Trophoblast cell (in vitro differentiated cells and primary cell): ENCODE measurements at regions not wholly inside any gene's neighbourhood (a gene's known extent, or its start where the extent isn't known, plus 50 kb on each side); places are given as distances from the start of the nearest gene placed in this dataset.
"Not testable (repeated sequence)": the region's sequence is repeated elsewhere in the genome, so short reads cannot be mapped to it uniquely, and the experiment has no call there.

Experiments
- DNase-seq, 2 donors: peaks; one replicate each; pipeline ENCODE4 v3.0.0-alpha.2; 2016
- H2AFZ ChIP-seq: 2 replicates; pipeline ENCODE4 v1.6.1; 2013; ENCODE audit warnings: low read length, moderate library complexity, mild to moderate bottlenecking; ENCODE audit not compliant: insufficient read depth, poor library complexity
- H2AK5ac ChIP-seq: 2 replicates; pipeline ENCODE4 v1.6.1; 2013; ENCODE audit warnings: mild to moderate bottlenecking, low read length
- H2BK120ac ChIP-seq: 2 replicates; pipeline ENCODE4 v1.6.1; 2013; ENCODE audit warnings: low read length, mild to moderate bottlenecking, moderate library complexity; ENCODE audit not compliant: insufficient read depth, poor library complexity
- H2BK12ac ChIP-seq: 2 replicates; pipeline ENCODE4 v1.6.1; 2013; ENCODE audit warnings: mild to moderate bottlenecking, low read length, moderate library complexity
- H2BK5ac ChIP-seq: 2 replicates; pipeline ENCODE4 v1.6.1; 2013; ENCODE audit warnings: low read length, low read depth, moderate library complexity, mild to moderate bottlenecking; ENCODE audit not compliant: poor library complexity
- H3K14ac ChIP-seq: 2 replicates; pipeline ENCODE4 v1.6.1; 2013; ENCODE audit warnings: mild to moderate bottlenecking, low read length
- H3K18ac ChIP-seq: 2 replicates; pipeline ENCODE4 v1.6.1; 2013; ENCODE audit warnings: mild to moderate bottlenecking, low read length
- H3K23ac ChIP-seq: 2 replicates; pipeline ENCODE4 v1.6.1; 2013; ENCODE audit warnings: low read length
- H3K27ac ChIP-seq: 2 replicates; pipeline ENCODE4 v1.5.1; 2013; ENCODE audit warnings: low read depth, mild to moderate bottlenecking, inconsistent platforms, low read length, moderate library complexity
- H3K27me3 ChIP-seq: 2 replicates; pipeline ENCODE4 v1.6.1; 2013; ENCODE audit warnings: inconsistent platforms, mild to moderate bottlenecking, low read length, moderate library complexity; ENCODE audit not compliant: insufficient read depth
- H3K36me3 ChIP-seq, 2 experiments: 1 replicate in 1 of 2; 2 replicates in 1 of 2; pipeline ENCODE4 v1.6.1; 2013; ENCODE audit warnings: low read length in 2 of 2, mild to moderate bottlenecking in 2 of 2, moderate library complexity in 1 of 2; ENCODE audit not compliant: insufficient read depth in 2 of 2, control insufficient read depth in 1 of 2
- H3K4ac ChIP-seq: 2 replicates; pipeline ENCODE4 v1.6.1; 2013; ENCODE audit warnings: low read depth, mild to moderate bottlenecking, low read length, moderate library complexity
- H3K4me1 ChIP-seq, 2 experiments: 1 replicate in 1 of 2; 2 replicates in 1 of 2; pipeline ENCODE4 v1.6.1; 2013; ENCODE audit warnings: low read length in 2 of 2, mild to moderate bottlenecking in 2 of 2, moderate library complexity in 1 of 2; ENCODE audit not compliant: insufficient read depth in 2 of 2, control insufficient read depth in 1 of 2
- H3K4me2 ChIP-seq: 2 replicates; pipeline ENCODE4 v1.6.1; 2013; ENCODE audit warnings: inconsistent platforms, mild to moderate bottlenecking, low read length, moderate library complexity
- H3K4me3 ChIP-seq: 2 replicates; pipeline ENCODE4 v1.5.1; 2013; ENCODE audit warnings: mild to moderate bottlenecking, low read depth, low read length, inconsistent platforms
- H3K79me1 ChIP-seq: one replicate; pipeline ENCODE4 v1.6.1; 2013; ENCODE audit warnings: low read length
- H3K79me2 ChIP-seq: 2 replicates; pipeline ENCODE4 v1.6.1; 2013; ENCODE audit warnings: low read length, mild to moderate bottlenecking; ENCODE audit not compliant: control insufficient read depth, insufficient read depth, poor library complexity
- H3K9ac ChIP-seq: 2 replicates; pipeline ENCODE4 v1.6.1; 2013; ENCODE audit warnings: mild to moderate bottlenecking, low read length
- H3K9me3 ChIP-seq: 2 replicates; pipeline ENCODE4 v1.6.1; 2013; ENCODE audit warnings: low read depth, mild to moderate bottlenecking, control low read depth, inconsistent platforms, low read length; ENCODE audit not compliant: insufficient read depth
- H4K12ac ChIP-seq: 2 replicates; pipeline ENCODE4 v1.6.1; 2013; ENCODE audit warnings: low read depth, mild to moderate bottlenecking, low read length, moderate library complexity
- H4K8ac ChIP-seq: 2 replicates; pipeline ENCODE4 v1.6.1; 2013; ENCODE audit warnings: low read depth, mild to moderate bottlenecking, low read length, moderate library complexity
- H4K91ac ChIP-seq: one replicate; pipeline ENCODE4 v1.6.1; 2013; ENCODE audit warnings: low read depth, mild to moderate bottlenecking, low read length, moderate library complexity
- WGBS: extraction: QIAGEN DNeasy Blood & Tissue Kit; methylation state at CpG from one replicate; pipeline ENCODE4 v1.1.7; 2013; ENCODE audit warnings: missing lambda C conversion rate; ENCODE audit not compliant: insufficient read length, insufficient coverage; ENCODE audit errors: extremely low coverage; 5-methylcytosine and 5-hydroxymethylcytosine counted together

DNA sequence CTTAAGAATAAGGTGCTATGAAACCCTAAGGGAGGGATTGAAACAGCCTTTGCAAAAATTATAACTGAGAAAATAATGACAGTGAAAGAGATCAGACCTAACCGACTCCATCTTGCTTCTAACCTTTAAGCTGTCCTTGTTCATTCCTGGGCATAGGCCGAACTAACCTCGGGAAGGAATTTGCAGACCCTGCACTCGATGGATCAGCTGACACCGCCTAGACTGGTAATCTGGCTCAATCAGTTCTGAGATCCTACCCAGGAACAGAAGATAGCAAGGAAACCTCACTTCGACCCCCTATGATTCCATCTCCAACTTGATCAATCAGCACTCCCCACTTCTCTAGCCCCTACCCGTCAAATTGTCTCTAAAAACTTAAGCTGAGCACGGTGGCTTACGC is 66.6 kb upstream of the GOLGA6L6 start:
- H3K18ac ChIP-seq, DNase-seq, H3K4me2 ChIP-seq, H4K91ac ChIP-seq, H3K23ac ChIP-seq, H3K4me1 ChIP-seq, H3K14ac ChIP-seq, H3K79me2 ChIP-seq, H2AK5ac ChIP-seq, H4K8ac ChIP-seq, H3K27me3 ChIP-seq, H4K12ac ChIP-seq, H3K9me3 ChIP-seq, H2AFZ ChIP-seq, H2BK5ac ChIP-seq, H2BK12ac ChIP-seq, H3K36me3 ChIP-seq, H3K27ac ChIP-seq, H3K4me3 ChIP-seq, H3K79me1 ChIP-seq, H2BK120ac ChIP-seq, H3K4ac ChIP-seq, H3K9ac ChIP-seq: not testable (repeated sequence)
- WGBS: no CpG with 5 or more reads among the region's 9 CpGs

DNA sequence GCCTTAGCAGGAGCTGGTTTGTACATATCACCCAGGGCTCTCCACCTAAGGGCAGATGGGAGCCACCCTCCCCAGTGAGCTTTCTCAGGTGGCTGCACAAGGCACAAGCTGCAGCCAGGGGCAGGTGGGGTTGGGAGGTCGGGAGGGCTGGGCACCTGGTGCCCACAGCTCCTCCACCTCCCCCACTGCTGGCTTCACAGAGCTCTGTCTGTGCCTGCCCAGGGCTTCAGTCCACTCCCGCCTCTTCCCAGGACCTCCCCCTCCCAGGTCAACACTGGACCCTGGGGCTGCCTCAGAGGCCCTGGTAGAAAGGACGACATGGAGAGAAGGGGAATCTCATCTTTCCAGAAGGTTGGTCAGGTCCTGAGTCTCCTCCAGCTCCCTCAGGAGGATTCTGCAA is 55.6 kb upstream of the GOLGA6L6 start:
- no CpG with 5 or more reads among the region's 3 CpGs for WGBS

DNA sequence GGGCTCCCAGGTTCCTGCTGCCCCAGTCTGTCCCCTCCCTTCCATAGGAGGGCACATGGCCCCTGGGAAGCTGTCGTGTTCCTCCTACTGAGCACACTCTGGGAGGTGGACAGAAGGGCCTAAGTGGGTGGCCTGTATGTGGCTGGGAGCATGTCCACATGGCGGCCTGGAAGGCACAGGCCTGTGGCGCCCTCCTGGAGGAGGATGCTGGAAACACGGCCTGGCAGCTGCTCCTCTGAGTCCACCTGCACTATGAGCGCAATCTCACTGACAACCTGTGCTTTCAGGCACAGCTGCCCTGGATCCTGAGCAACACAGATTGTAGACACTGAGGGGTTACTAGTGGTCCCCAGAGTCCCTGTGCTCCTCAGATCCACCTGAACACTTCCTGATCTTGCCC is 52.6 kb upstream of the GOLGA6L6 start:
- not testable (repeated sequence) for H3K18ac ChIP-seq, H3K9ac ChIP-seq, DNase-seq, H2BK5ac ChIP-seq, H3K4me3 ChIP-seq, H3K4ac ChIP-seq, H4K12ac ChIP-seq, H3K9me3 ChIP-seq, H3K4me1 ChIP-seq, H3K23ac ChIP-seq, H4K8ac ChIP-seq, H3K14ac ChIP-seq, H3K79me2 ChIP-seq, H2AK5ac ChIP-seq, H2BK120ac ChIP-seq, H3K4me2 ChIP-seq, H2AFZ ChIP-seq, H3K27me3 ChIP-seq, H3K79me1 ChIP-seq, H3K27ac ChIP-seq, H2BK12ac ChIP-seq, H3K36me3 ChIP-seq, H4K91ac ChIP-seq
- WGBS: no CpG with 5 or more reads among the region's 5 CpGs

More for the DNA sequence above, 55.6 kb upstream of the GOLGA6L6 start:
- H3K36me3 ChIP-seq, H3K18ac ChIP-seq, H3K4me2 ChIP-seq, H2BK12ac ChIP-seq, H4K8ac ChIP-seq, H2BK5ac ChIP-seq, H3K79me2 ChIP-seq, H2BK120ac ChIP-seq, H2AFZ ChIP-seq, H3K4ac ChIP-seq, H3K4me3 ChIP-seq, H3K9me3 ChIP-seq, H3K9ac ChIP-seq, H3K14ac ChIP-seq, H2AK5ac ChIP-seq, H3K27ac ChIP-seq, H3K79me1 ChIP-seq, H3K27me3 ChIP-seq, DNase-seq, H3K4me1 ChIP-seq, H4K12ac ChIP-seq, H4K91ac ChIP-seq, H3K23ac ChIP-seq: not testable (repeated sequence)

GRCh38 chr15:20591936-20592335 is 50.3 kb upstream of the GOLGA6L6 start:
- H2BK5ac ChIP-seq, H2AK5ac ChIP-seq, DNase-seq, H3K14ac ChIP-seq, H3K27ac ChIP-seq, H3K4ac ChIP-seq, H3K9me3 ChIP-seq, H3K18ac ChIP-seq, H3K9ac ChIP-seq, H3K4me1 ChIP-seq, H4K12ac ChIP-seq, H3K79me2 ChIP-seq, H3K4me2 ChIP-seq, H2AFZ ChIP-seq, H2BK120ac ChIP-seq, H3K23ac ChIP-seq, H4K91ac ChIP-seq, H3K36me3 ChIP-seq, H3K27me3 ChIP-seq, H4K8ac ChIP-seq, H3K79me1 ChIP-seq, H3K4me3 ChIP-seq, H2BK12ac ChIP-seq: not testable (repeated sequence)
- no CpG with 5 or more reads among the region's 6 CpGs for WGBS
